ENCODE measurements at regions not wholly inside any gene's neighbourhood (a gene's known extent, or its start where the extent isn't known, plus 50 kb on each side); places are given as distances from the start of the nearest gene placed in this dataset.

DNA sequence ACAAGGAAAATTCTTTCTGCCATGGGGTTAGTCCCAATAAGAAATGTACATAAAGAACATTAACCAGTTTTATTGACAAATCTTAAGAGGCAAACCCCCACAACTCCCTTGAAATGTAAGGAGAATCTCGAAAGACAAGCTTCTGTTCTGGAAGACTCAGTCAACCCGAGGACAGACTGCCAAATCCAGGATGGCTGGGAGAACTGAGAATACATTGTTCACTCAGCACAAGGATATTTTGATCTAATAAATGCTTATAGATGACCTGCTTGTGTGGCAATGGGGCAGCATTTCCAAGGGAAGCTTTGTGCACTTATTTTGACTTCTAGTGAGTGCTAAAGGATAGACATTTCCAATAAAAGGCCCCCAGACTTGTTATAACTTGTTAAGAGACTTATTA lies 280.4 kb downstream of the DHX15 start:
- intact Hi-C loops (cut with DNase I) = no loop called here
- 74 to 84% (median 83%) methylated on average over 2 of the region's 2 CpGs for WGBS, 3 donors
- DNase-seq = no peak
- Histone ChIP-seq H3K27ac (no peak overlapping the region), H3K9me3 (no peaks in the 10 kb centered on the region), H3K4me1 (ENCODE audit: insufficient read depth) (no peaks in the 10 kb centered on the region), H3K27me3 (no peaks in the 10 kb centered on the region), H3K4me3 (no peak overlapping the region), H3K36me3 (no peaks in the 10 kb centered on the region)
- no peak for TF ChIP-seq POLR2A (IDR thresholded peaks at IDR 0.05)
- no peak for TF ChIP-seq EP300 (IDR thresholded peaks at IDR 0.05)
- no peak for TF ChIP-seq CTCF (IDR thresholded peaks at IDR 0.05)

- TF ChIP-seq POLR2A (IDR thresholded peaks at IDR 0.05) = no peak
- TF ChIP-seq CTCF (IDR thresholded peaks at IDR 0.05) = no peak
- no peak for TF ChIP-seq EP300 (IDR thresholded peaks at IDR 0.05)
- 65 to 84% (median 72%) methylated on average over 3 of the region's 3 CpGs for WGBS, 3 donors
- Histone ChIP-seq H3K9me3 (no peaks in the 10 kb centered on the region), H3K36me3 (no peaks in the 10 kb centered on the region), H3K4me3 (no peak overlapping the region), H3K27ac (no peak overlapping the region), H3K4me1 (ENCODE audit: insufficient read depth) (no peaks in the 10 kb centered on the region), H3K27me3 (no peaks in the 10 kb centered on the region)
- DNase-seq = no peak
- intact Hi-C loops (cut with DNase I) = no loop called here
These were observed 285.4 kb downstream of the DHX15 start for GRCh38 chr4:24298911-24299310.

DNA sequence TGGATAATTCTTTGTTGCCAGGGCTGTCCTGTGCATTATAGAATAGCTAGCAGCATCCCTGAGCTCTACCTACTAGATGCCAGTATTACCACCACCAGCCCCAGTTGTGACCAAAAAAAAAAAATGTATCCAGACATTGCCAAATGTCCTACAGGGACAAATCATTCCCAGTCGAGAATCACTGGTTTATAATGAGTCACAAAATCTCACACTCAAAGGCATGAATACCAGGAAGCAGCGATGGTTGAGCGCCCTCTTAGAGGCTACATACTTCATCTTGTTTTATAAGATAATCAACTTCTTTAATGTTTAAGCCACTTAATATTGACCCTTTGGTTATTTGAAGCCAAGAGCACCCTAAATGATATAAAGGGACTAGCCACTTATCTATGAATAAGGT lies 297.3 kb downstream of the DHX15 start:
- no peak for TF ChIP-seq EP300 (IDR thresholded peaks at IDR 0.05)
- TF ChIP-seq CTCF (IDR thresholded peaks at IDR 0.05) = no peak
- TF ChIP-seq POLR2A (IDR thresholded peaks at IDR 0.05) = no peak
- DNase-seq = no peak
- H3K36me3 ChIP-seq = no peaks in the 10 kb centered on the region
- intact Hi-C loops (cut with DNase I) = no loop called here
- H3K9me3 ChIP-seq = peaks cover 0 to 3% of the 10 kb centered on the region in 2 donors
- no peaks in the 10 kb centered on the region for H3K4me1 ChIP-seq (ENCODE audit: insufficient read depth)
- WGBS, 3 donors = 87 to 89% (median 88%) methylated on average over 3 of the region's 3 CpGs
- H3K27me3 ChIP-seq = no peaks in the 10 kb centered on the region
- no peak overlapping the region for H3K4me3 ChIP-seq
- no peak overlapping the region for H3K27ac ChIP-seq

GRCh38 chr4:24285759-24286158 lies 298.6 kb downstream of the DHX15 start:
- peaks cover 0 to 3% of the 10 kb centered on the region in 2 donors for H3K9me3 ChIP-seq
- intact Hi-C loops (cut with DNase I) = no loop called here
- 79 to 86% (median 82%) methylated on average over 4 of the region's 4 CpGs for WGBS, 3 donors

DNA sequence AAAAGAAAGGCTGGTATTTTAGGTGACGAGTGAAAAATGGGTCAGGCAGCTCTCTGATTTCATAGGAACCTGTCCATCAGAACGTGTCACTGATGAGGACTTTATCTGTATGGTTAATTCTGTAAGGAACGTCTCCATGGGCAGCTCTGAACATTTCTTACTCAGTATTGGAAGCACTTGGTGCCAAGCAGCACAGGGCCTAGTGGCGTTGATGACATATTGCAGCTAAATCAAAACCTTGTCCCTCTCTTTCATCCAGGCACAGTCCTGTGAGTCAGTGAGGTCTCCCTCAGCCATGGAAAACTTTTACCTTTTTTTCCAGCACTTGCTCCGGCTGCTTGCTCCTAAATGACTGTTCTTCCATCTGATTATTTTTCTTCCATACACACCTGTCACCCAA lies 301.9 kb downstream of the DHX15 start:
- Histone ChIP-seq H3K9me3 (peaks cover 0 to 3% of the 10 kb centered on the region in 2 donors), H3K36me3 (no peaks in the 10 kb centered on the region), H3K4me1 (ENCODE audit: insufficient read depth) (no peaks in the 10 kb centered on the region), H3K4me3 (no peak overlapping the region), H3K27me3 (no peaks in the 10 kb centered on the region), H3K27ac (no peak overlapping the region)
- TF ChIP-seq POLR2A (IDR thresholded peaks at IDR 0.05) = no peak
- TF ChIP-seq CTCF (IDR thresholded peaks at IDR 0.05) = no peak
- TF ChIP-seq EP300 (IDR thresholded peaks at IDR 0.05) = no peak
- no peak for DNase-seq
- intact Hi-C loops (cut with DNase I) = no loop called here
- WGBS, 3 donors = 89 to 90% (median 90%) methylated on average over 5 of the region's 5 CpGs

More at GRCh38 chr4:24285759-24286158, 298.6 kb downstream of the DHX15 start:
- Histone ChIP-seq H3K36me3 (no peaks in the 10 kb centered on the region), H3K27ac (no peak overlapping the region), H3K4me1 (ENCODE audit: insufficient read depth) (no peaks in the 10 kb centered on the region), H3K27me3 (no peaks in the 10 kb centered on the region), H3K4me3 (no peak overlapping the region)
- DNase-seq = no peak
- TF ChIP-seq POLR2A (IDR thresholded peaks at IDR 0.05) = no peak
- TF ChIP-seq EP300 (IDR thresholded peaks at IDR 0.05) = no peak

All from ovary (tissue), 7 donors.